ENCODE measurements at regions not wholly inside any gene's neighbourhood (a gene's known extent, or its start where the extent isn't known, plus 50 kb on each side); places are given as distances from the start of the nearest gene placed in this dataset.

- TF ChIP-seq ZNF75A (CRISPR knock-in tag; IDR thresholded peaks at IDR 0.05) (no peak), HDGF (IDR thresholded peaks at IDR 0.05) (no peak), POLR2B (IDR thresholded peaks at IDR 0.05; ENCODE audit: low read depth, partially characterized antibody) (no peak), ZNF436 (CRISPR knock-in tag; IDR thresholded peaks at IDR 0.05) (no peak), ZNF696 (CRISPR knock-in tag; conservative IDR thresholded peaks at IDR 0.05) (no peak)
- no TSS peak for BruUV-seq (replicated peaks)
Measured at GRCh38 chr9:95666096-95666784, 149.5 kb upstream of the PTCH1 start.

GRCh38 chr9:95653246-95653645, 136.5 kb upstream of the PTCH1 start:
- ATAC-seq (no peak), FAIRE-seq (no peak), DNase-seq (ENCODE audit: extremely low read depth in 1 of 4, low spot score in 3 of 4) (no peak)
- H3K9me3 ChIP-seq (replicated peaks; ENCODE audit: control insufficient read depth, insufficient read depth, low read depth, low read length), result no peaks in the 10 kb centered on the region
- no peaks in the 10 kb centered on the region for H3K4me1 ChIP-seq (replicated peaks in 1 of 2; ENCODE audit: control insufficient read depth in 2 of 2, insufficient read depth in 2 of 2, low read length in 2 of 2)
- no peak overlapping the region for H3K4me2 ChIP-seq (ENCODE audit: insufficient read depth, low read length)
- in situ Hi-C loops (cut with MboI), result no loop called here
- no peak overlapping the region for H3K27ac ChIP-seq (ENCODE audit: extremely low read depth, low read depth, low read length)
- no peaks in the 10 kb centered on the region for H3K36me3 ChIP-seq (ENCODE audit: control insufficient read depth, insufficient read depth, low read length)
- H3K9me1 ChIP-seq (ENCODE audit: control insufficient read depth, insufficient read depth, low read length), result no peaks in the 10 kb centered on the region
- TF ChIP-seq ATF2 (CRISPR knock-in tag; IDR thresholded peaks at IDR 0.05) (no peak), NBN (IDR thresholded peaks at IDR 0.05; ENCODE audit: low read depth) (no peak), ZKSCAN1 (IDR thresholded peaks at IDR 0.05; ENCODE audit: low read depth, low read length) (no peak), BRF2 (IDR thresholded peaks at IDR 0.05; ENCODE audit: borderline replicate concordance, insufficient read depth, insufficient read length) (no peak), ZNF507 (tag; conservative IDR thresholded peaks at IDR 0.05) (0 out of 2 replicates have a peak, but pooled peaks have one; percentile 10), ZHX1 (conservative IDR thresholded peaks at IDR 0.05; ENCODE audit: low read length) (no peak)
- no peaks in the 10 kb centered on the region for H4K20me1 ChIP-seq (replicated peaks; ENCODE audit: control insufficient read depth, insufficient read depth, low read length)
- 0% methylated on average over 2 of the region's 2 CpGs for WGBS (ENCODE audit: insufficient coverage, low coverage, missing lambda C conversion rate)
- POLR2A ChIA-PET, result no interaction called here
- peaks cover 4 to 10% of the 10 kb centered on the region in 2 experiments; a peak in 4 of 5 replicates for H3K27me3 ChIP-seq (ENCODE audit: control insufficient read depth in 2 of 2, insufficient read depth in 2 of 2, low read length in 2 of 2)
- intact Hi-C loops (cut with micrococcal nuclease), result no loop called here
- H3K4me3 ChIP-seq, result no peak overlapping the region
- no peak overlapping the region for H2AFZ ChIP-seq (ENCODE audit: low read depth, low read length)
- H3K79me2 ChIP-seq (ENCODE audit: control insufficient read depth, insufficient read depth, low read length), result no peaks in the 10 kb centered on the region
- no TSS peak for BruUV-seq (replicated peaks)
- no peak overlapping the region for H3K9ac ChIP-seq (ENCODE audit: insufficient read depth in 1 of 2, low read depth in 2 of 2, low read length in 2 of 2)
- CTCF ChIA-PET (ENCODE audit: low intra/inter-chr PET ratio), result no interaction called here

More at GRCh38 chr9:95666096-95666784, 149.5 kb upstream of the PTCH1 start:
- ChIA-PET CTCF (ENCODE audit: low intra/inter-chr PET ratio) (no interaction called here), POLR2A (interaction anchor here (0.8 kb wide), 1 partner anchor 305 kb away, joined by 3 read pairs; no protein-coding TSS in a partner anchor)
- H3K27ac ChIP-seq (ENCODE audit: extremely low read depth, low read depth, low read length), result no peak overlapping the region
- intact Hi-C loops (cut with micrococcal nuclease), result no loop called here
- no peaks in the 10 kb centered on the region for H3K9me3 ChIP-seq (replicated peaks; ENCODE audit: control insufficient read depth, insufficient read depth, low read depth, low read length)
- H4K20me1 ChIP-seq (replicated peaks; ENCODE audit: control insufficient read depth, insufficient read depth, low read length), result no peaks in the 10 kb centered on the region
- no peaks in the 10 kb centered on the region for H3K36me3 ChIP-seq (ENCODE audit: control insufficient read depth, insufficient read depth, low read length)
- no peak for FAIRE-seq
- no peaks in the 10 kb centered on the region for H3K79me2 ChIP-seq (ENCODE audit: control insufficient read depth, insufficient read depth, low read length)
- no peak overlapping the region for H3K4me3 ChIP-seq
- no peaks in the 10 kb centered on the region for H3K4me1 ChIP-seq (replicated peaks in 1 of 2; ENCODE audit: control insufficient read depth in 2 of 2, insufficient read depth in 2 of 2, low read length in 2 of 2)
- ATAC-seq, result no peak
- H3K4me2 ChIP-seq (ENCODE audit: insufficient read depth, low read length), result no peak overlapping the region
- H3K9me1 ChIP-seq (ENCODE audit: control insufficient read depth, insufficient read depth, low read length), result no peaks in the 10 kb centered on the region
- no peak overlapping the region for H2AFZ ChIP-seq (ENCODE audit: low read depth, low read length)
- 0% methylated on average over 13 of the region's 13 CpGs for WGBS (ENCODE audit: insufficient coverage, low coverage, missing lambda C conversion rate)
- H3K9ac ChIP-seq (ENCODE audit: insufficient read depth in 1 of 2, low read depth in 2 of 2, low read length in 2 of 2), result no peak overlapping the region
- in situ Hi-C loops (cut with MboI), result no loop called here
- peaks cover 13 to 51% of the 10 kb centered on the region in 2 experiments; a peak in 4 of 5 replicates for H3K27me3 ChIP-seq (ENCODE audit: control insufficient read depth in 2 of 2, insufficient read depth in 2 of 2, low read length in 2 of 2)
- DNase-seq (ENCODE audit: extremely low read depth in 1 of 4, low spot score in 3 of 4), result no peak

Data from K562 (cell line).